DOHH2 (cell line): ENCODE measurements at regions not wholly inside any gene's neighbourhood (a gene's known extent, or its start where the extent isn't known, plus 50 kb on each side); places are given as distances from the start of the nearest gene placed in this dataset.

ENCODE experiments used
- EZH2phosphoT487 ChIP-seq: fragments of 200-600 bp; sonication (generic); IDR thresholded peaks from 2 replicates; pipeline ENCODE4 v1.6.1; 2017; ENCODE audit warnings: borderline replicate concordance, mild to moderate bottlenecking, antibody characterized with exemption, low read length, moderate library complexity, mixed read lengths
- TF ChIP-seq, protein P1 (sequence below): fragments of 200-600 bp; sonication (generic); IDR thresholded peaks from one replicate; pipeline ENCODE4 v1.5.1; 2014; ENCODE audit warnings: antibody characterized with exemption, mild to moderate bottlenecking, low read depth, low read length; ENCODE audit not compliant: poor library complexity, severe bottlenecking

DNA sequence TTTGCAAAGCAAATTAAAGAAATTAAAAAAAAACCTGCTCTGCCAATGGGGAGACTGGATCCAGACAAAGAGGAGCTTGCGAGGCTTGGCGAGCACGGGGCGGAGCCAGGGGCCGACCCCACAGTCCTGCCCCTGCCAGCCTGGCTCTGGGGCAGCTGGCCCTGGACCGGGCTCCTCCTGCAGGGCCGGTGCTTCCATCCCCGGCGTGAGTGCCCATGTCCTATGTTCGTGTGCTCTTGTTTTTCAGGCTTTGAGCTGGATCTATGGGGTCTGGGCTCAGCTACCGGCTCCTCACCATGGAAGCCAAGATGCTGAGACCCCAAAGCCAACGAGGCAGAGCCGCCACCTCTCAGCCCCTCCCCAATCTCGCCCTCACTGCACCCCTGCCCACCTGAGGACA, 176.8 kb downstream of the KIF26A start:
- TF ChIP-seq, protein P1, sequence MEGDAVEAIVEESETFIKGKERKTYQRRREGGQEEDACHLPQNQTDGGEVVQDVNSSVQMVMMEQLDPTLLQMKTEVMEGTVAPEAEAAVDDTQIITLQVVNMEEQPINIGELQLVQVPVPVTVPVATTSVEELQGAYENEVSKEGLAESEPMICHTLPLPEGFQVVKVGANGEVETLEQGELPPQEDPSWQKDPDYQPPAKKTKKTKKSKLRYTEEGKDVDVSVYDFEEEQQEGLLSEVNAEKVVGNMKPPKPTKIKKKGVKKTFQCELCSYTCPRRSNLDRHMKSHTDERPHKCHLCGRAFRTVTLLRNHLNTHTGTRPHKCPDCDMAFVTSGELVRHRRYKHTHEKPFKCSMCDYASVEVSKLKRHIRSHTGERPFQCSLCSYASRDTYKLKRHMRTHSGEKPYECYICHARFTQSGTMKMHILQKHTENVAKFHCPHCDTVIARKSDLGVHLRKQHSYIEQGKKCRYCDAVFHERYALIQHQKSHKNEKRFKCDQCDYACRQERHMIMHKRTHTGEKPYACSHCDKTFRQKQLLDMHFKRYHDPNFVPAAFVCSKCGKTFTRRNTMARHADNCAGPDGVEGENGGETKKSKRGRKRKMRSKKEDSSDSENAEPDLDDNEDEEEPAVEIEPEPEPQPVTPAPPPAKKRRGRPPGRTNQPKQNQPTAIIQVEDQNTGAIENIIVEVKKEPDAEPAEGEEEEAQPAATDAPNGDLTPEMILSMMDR, result no peak
- no peak for TF ChIP-seq EZH2phosphoT487
